HFF-Myc (cell line): ENCODE measurements at regions not wholly inside any gene's neighbourhood (a gene's known extent, or its start where the extent isn't known, plus 50 kb on each side); places are given as distances from the start of the nearest gene placed in this dataset.
"Not testable (repeated sequence)": the region's sequence is repeated elsewhere in the genome, so short reads cannot be mapped to it uniquely, and the experiment has no call there.

Experiments used
- DNase-seq: peaks from one replicate; pipeline ENCODE4 v3.0.0-alpha.2; 2011; ENCODE audit warnings: low read depth; ENCODE audit errors: extremely low read depth
- H3K4me3 ChIP-seq: replicated peaks from 2 replicates; pipeline ENCODE4 v1.5.1; 2011; ENCODE audit warnings: low read depth, mild to moderate bottlenecking, control low read depth, low read length
- CTCF ChIP-seq: IDR thresholded peaks from 2 replicates; pipeline ENCODE4 v1.5.1; 2012; ENCODE audit warnings: mild to moderate bottlenecking, low read depth, low read length, control low read depth; ENCODE audit errors: missing control alignments

GRCh38 chr2:14781142-14781541 lies 148.6 kb downstream of the LRATD1 start:
- no peak for TF ChIP-seq CTCF
- no peak for DNase-seq
- no peak overlapping the region for H3K4me3 ChIP-seq

GRCh38 chr2:14788814-14789213 lies 156.3 kb downstream of the LRATD1 start:
- DNase-seq, H3K4me3 ChIP-seq: not testable (repeated sequence)

GRCh38 chr2:14790041-14790640 lies 157.6 kb downstream of the LRATD1 start:
- TF ChIP-seq CTCF: no peak
- no peak overlapping the region for H3K4me3 ChIP-seq
- no peak for DNase-seq

GRCh38 chr2:14803994-14804393 lies 171.5 kb downstream of the LRATD1 start:
- TF ChIP-seq CTCF: no peak
- DNase-seq: no peak
- H3K4me3 ChIP-seq: no peak overlapping the region

- H3K4me3 ChIP-seq: no peak overlapping the region
- no peak for TF ChIP-seq CTCF
- no peak for DNase-seq
Measured at GRCh38 chr2:14804902-14805301, 172.4 kb downstream of the LRATD1 start.

- H3K4me3 ChIP-seq: no peak overlapping the region
- DNase-seq: no peak
- no peak for TF ChIP-seq CTCF
Measured at GRCh38 chr2:14806613-14807012, 174.1 kb downstream of the LRATD1 start.

- DNase-seq: no peak
- TF ChIP-seq CTCF: no peak
- H3K4me3 ChIP-seq: no peak overlapping the region
Measured at GRCh38 chr2:14815201-14815600, 182.7 kb downstream of the LRATD1 start.
